GM12878 (cell line): ENCODE measurements at regions not wholly inside any gene's neighbourhood (a gene's known extent, or its start where the extent isn't known, plus 50 kb on each side); places are given as distances from the start of the nearest gene placed in this dataset.
"Not testable (repeated sequence)": the region's sequence is repeated elsewhere in the genome, so short reads cannot be mapped to it uniquely, and the experiment has no call there.

Experiments
- ATAC-seq: fragments of 200-7000 bp; cut with Tn5 transposase; 3 replicates; pipeline ENCODE4 v1.9.1; 2020; ENCODE audit warnings: mild to moderate bottlenecking, moderate library complexity
- BruUV-seq: library from RNA; stranded (reverse); fragments of 400-500 nt; replicated peaks from 2 replicates; lab custom pipeline; 2021; lab: Mats Ljungman, UMichigan
- CTCF ChIA-PET: fragments of 300-600 bp; sonication (Branson Sonifier 250); formaldehyde crosslinking; extraction: SDS; loops from one replicate; lab custom pipeline; 2021; ENCODE audit warnings: inconsistent platforms; lab: Yijun Ruan, JAX
- POLR2A ChIA-PET: fragments of 350-600 bp; formaldehyde crosslinking; extraction: SDS; loops from one replicate; lab custom pipeline; 2021; ENCODE audit warnings: inconsistent platforms; lab: Charles Lee
- RAD21 ChIA-PET: fragments of 300-600 bp; sonication (Branson Sonifier 250); formaldehyde crosslinking; loops from one replicate; lab custom pipeline; 2023; ENCODE audit warnings: antibody characterized with exemption; ENCODE audit not compliant: unreplicated experiment; lab: Charles Lee
- SMC1A ChIA-PET: fragments of 300-600 bp; sonication (Branson Sonifier 250); formaldehyde crosslinking; loops from one replicate; lab custom pipeline; 2023; ENCODE audit not compliant: unreplicated experiment, uncharacterized antibody; lab: Charles Lee
- DNase-seq: peaks from one replicate; pipeline ENCODE4 v3.0.0-alpha.2; 2011; ENCODE audit warnings: low read depth, low spot score
- FAIRE-seq: peaks from 3 replicates; lab custom pipeline; 2011; peaks lifted over from hg19 to GRCh38; lab: Jason Lieb, UNC
- H2AFZ ChIP-seq: 2 replicates; pipeline ENCODE4 v1.6.0; 2011; ENCODE audit warnings: low read depth, low read length, control low read depth; ENCODE audit not compliant: control insufficient read depth
- H3K27ac ChIP-seq: 2 replicates; pipeline ENCODE4 v1.5.1; 2011; ENCODE audit warnings: control low read depth; ENCODE audit not compliant: control insufficient read depth, insufficient read depth
- H3K27me3 ChIP-seq, 2 experiments: replicated peaks in 1 of 2; 2 replicates each; pipeline versions ENCODE4 v1.6.0 to v1.6.1; 2011; ENCODE audit warnings: low read length in 1 of 2; ENCODE audit not compliant: control insufficient read depth in 2 of 2, insufficient read depth in 2 of 2
- H3K36me3 ChIP-seq, 2 experiments: 2 replicates each; pipeline ENCODE4 v1.5.1; 2011; ENCODE audit warnings: low read length in 1 of 2; ENCODE audit not compliant: control insufficient read depth in 2 of 2, insufficient read depth in 2 of 2
- H3K4me1 ChIP-seq: 2 replicates; pipeline ENCODE4 v1.6.1; 2011; ENCODE audit warnings: mild to moderate bottlenecking, low read length, moderate library complexity, mixed read lengths; ENCODE audit not compliant: control insufficient read depth, insufficient read depth
- H3K4me2 ChIP-seq: 2 replicates; pipeline ENCODE4 v1.6.0; 2011; ENCODE audit warnings: control low read depth; ENCODE audit not compliant: control insufficient read depth, insufficient read depth
- H3K4me3 ChIP-seq: fragments of 200-600 bp; sonication (generic); 2 replicates; pipeline ENCODE4 v1.5.1; 2016
- H3K79me2 ChIP-seq: 2 replicates; pipeline ENCODE4 v1.6.0; 2011; ENCODE audit warnings: low read length; ENCODE audit not compliant: control insufficient read depth, insufficient read depth
- H3K9ac ChIP-seq: 2 replicates; pipeline ENCODE4 v1.8.0; 2011; ENCODE audit warnings: low read length, control low read depth, mixed read lengths; ENCODE audit not compliant: control insufficient read depth, insufficient read depth
- H3K9me3 ChIP-seq: replicated peaks from 3 replicates; pipeline ENCODE4 v1.5.1; 2011; ENCODE audit warnings: mild to moderate bottlenecking, low read length; ENCODE audit not compliant: control insufficient read depth, insufficient read depth
- H4K20me1 ChIP-seq: 2 replicates; pipeline ENCODE4 v1.6.0; 2011; ENCODE audit not compliant: control insufficient read depth, insufficient read depth
- WGBS: methylation state at CpG from one replicate; pipeline ENCODE4 v1.1.6; 2016; ENCODE audit warnings: low lambda C conversion rate; ENCODE audit not compliant: insufficient replicate concordance, insufficient coverage; ENCODE audit errors: missing lambda C conversion rate; 5-methylcytosine and 5-hydroxymethylcytosine counted together
- in situ Hi-C: fragments of 300-500 bp; cut with MboI; formaldehyde crosslinking; loops from 9 replicates; pipeline ENCODE4 v1.14.3; 2018; ENCODE audit warnings: mixed read lengths
- intact Hi-C: fragments of 100-400 bp; cut with micrococcal nuclease; formaldehyde crosslinking; loops from one replicate; pipeline ENCODE4 v1.14.2; 2022; ENCODE audit not compliant: unreplicated experiment

- H3K36me3 ChIP-seq, BruUV-seq, in situ Hi-C loops, H3K27ac ChIP-seq, H3K9me3 ChIP-seq, CTCF ChIA-PET, SMC1A ChIA-PET, FAIRE-seq, ATAC-seq, POLR2A ChIA-PET, H3K4me1 ChIP-seq, H4K20me1 ChIP-seq, H2AFZ ChIP-seq, DNase-seq, H3K4me3 ChIP-seq, H3K9ac ChIP-seq, H3K27me3 ChIP-seq, H3K4me2 ChIP-seq, H3K79me2 ChIP-seq, RAD21 ChIA-PET, intact Hi-C loops: not testable (repeated sequence)
- 32% methylated on average over 13 of the region's 13 CpGs for WGBS
Observed at GRCh38 chr15:20237256-20238020, 304.2 kb downstream of the GOLGA6L6 start.

- H4K20me1 ChIP-seq, H3K4me2 ChIP-seq, H2AFZ ChIP-seq, ATAC-seq, RAD21 ChIA-PET, in situ Hi-C loops, CTCF ChIA-PET, H3K36me3 ChIP-seq, BruUV-seq, DNase-seq, H3K27me3 ChIP-seq, H3K9me3 ChIP-seq, H3K4me1 ChIP-seq, FAIRE-seq, H3K79me2 ChIP-seq, SMC1A ChIA-PET, H3K9ac ChIP-seq, H3K4me3 ChIP-seq, intact Hi-C loops, H3K27ac ChIP-seq, POLR2A ChIA-PET: not testable (repeated sequence)
- 22% methylated on average over 6 of the region's 6 CpGs for WGBS
Observed at GRCh38 chr15:20235728-20236127, 305.9 kb downstream of the GOLGA6L6 start.

- H3K9ac ChIP-seq, H3K79me2 ChIP-seq, DNase-seq, POLR2A ChIA-PET, FAIRE-seq, H3K27me3 ChIP-seq, H3K4me3 ChIP-seq, H3K9me3 ChIP-seq, intact Hi-C loops, RAD21 ChIA-PET, in situ Hi-C loops, ATAC-seq, SMC1A ChIA-PET, H3K36me3 ChIP-seq, BruUV-seq, H3K27ac ChIP-seq, CTCF ChIA-PET, H4K20me1 ChIP-seq, H3K4me2 ChIP-seq, H3K4me1 ChIP-seq, H2AFZ ChIP-seq: not testable (repeated sequence)
- WGBS: 24% methylated on average over 12 of the region's 12 CpGs
Observed at GRCh38 chr15:20234006-20234540, 307.5 kb downstream of the GOLGA6L6 start.

- BruUV-seq: not testable (repeated sequence)
Observed at GRCh38 chr15:20232457-20232856, 309.1 kb downstream of the GOLGA6L6 start.

More at GRCh38 chr15:20232457-20232856, 309.1 kb downstream of the GOLGA6L6 start:
- H3K4me3 ChIP-seq, FAIRE-seq, H3K4me1 ChIP-seq, H3K4me2 ChIP-seq, in situ Hi-C loops, H3K9me3 ChIP-seq, RAD21 ChIA-PET, H3K79me2 ChIP-seq, ATAC-seq, SMC1A ChIA-PET, H3K36me3 ChIP-seq, H2AFZ ChIP-seq, H4K20me1 ChIP-seq, DNase-seq, POLR2A ChIA-PET, H3K27ac ChIP-seq, H3K27me3 ChIP-seq, intact Hi-C loops, H3K9ac ChIP-seq, CTCF ChIA-PET: not testable (repeated sequence)
- 8% methylated on average over 5 of the region's 5 CpGs for WGBS
